H9 (cell line): ENCODE measurements at regions not wholly inside any gene's neighbourhood (a gene's known extent, or its start where the extent isn't known, plus 50 kb on each side); places are given as distances from the start of the nearest gene placed in this dataset.

ENCODE experiments used
- DNase-seq: peaks from one replicate; pipeline ENCODE4 v3.0.0-alpha.2; 2017
- H2AFZ ChIP-seq: one replicate; pipeline ENCODE4 v1.6.1; 2013; ENCODE audit warnings: mild to moderate bottlenecking, low read length, control low read depth, moderate library complexity
- H2AK5ac ChIP-seq: 2 replicates; pipeline ENCODE4 v1.6.1; 2013; ENCODE audit warnings: low read length, control low read depth, mixed read lengths; ENCODE audit not compliant: insufficient read length
- H2BK120ac ChIP-seq: one replicate; pipeline ENCODE4 v1.6.1; 2013; ENCODE audit warnings: low read depth, mild to moderate bottlenecking, low read length, control low read depth, inconsistent platforms; ENCODE audit not compliant: poor library complexity, severe bottlenecking
- H2BK12ac ChIP-seq: 2 replicates; pipeline ENCODE4 v1.6.1; 2013; ENCODE audit warnings: low read length, control low read depth, mixed read lengths, low read depth; ENCODE audit not compliant: insufficient read length
- H2BK15ac ChIP-seq: 2 replicates; pipeline ENCODE4 v1.6.1; 2013; ENCODE audit warnings: low read depth, low read length, control low read depth
- H2BK20ac ChIP-seq: one replicate; pipeline ENCODE4 v1.6.1; 2013; ENCODE audit warnings: low read depth, mild to moderate bottlenecking, low read length, control low read depth, inconsistent platforms; ENCODE audit not compliant: poor library complexity, severe bottlenecking
- H2BK5ac ChIP-seq: 2 replicates; pipeline ENCODE4 v1.6.1; 2013; ENCODE audit warnings: low read length, control low read depth, mixed read lengths; ENCODE audit not compliant: insufficient read length
- H3K14ac ChIP-seq: 2 replicates; pipeline ENCODE4 v1.6.1; 2013; ENCODE audit warnings: low read length, control low read depth; ENCODE audit not compliant: insufficient read depth
- H3K18ac ChIP-seq: 2 replicates; pipeline ENCODE4 v1.6.1; 2013; ENCODE audit warnings: low read depth, mild to moderate bottlenecking, mixed read lengths, low read length, control low read depth; ENCODE audit not compliant: insufficient read length
- H3K23ac ChIP-seq: 2 replicates; pipeline ENCODE4 v1.6.1; 2013; ENCODE audit warnings: low read length, control low read depth, mixed read lengths, low read depth; ENCODE audit not compliant: insufficient read length
- H3K23me2 ChIP-seq: 2 replicates; pipeline ENCODE4 v1.6.1; 2013; ENCODE audit warnings: low read depth, mild to moderate bottlenecking, mixed read lengths, low read length, control low read depth; ENCODE audit not compliant: insufficient read length, poor library complexity, severe bottlenecking
- H3K27ac ChIP-seq: 2 replicates; pipeline ENCODE4 v1.5.1; 2013; ENCODE audit warnings: low read length, control low read depth, mixed read lengths, low read depth; ENCODE audit not compliant: insufficient read length
- H3K27me3 ChIP-seq: 2 replicates; pipeline ENCODE4 v1.6.1; 2013; ENCODE audit warnings: low read length, control low read depth, inconsistent platforms; ENCODE audit not compliant: insufficient read depth
- H3K4ac ChIP-seq: 2 replicates; pipeline ENCODE4 v1.6.1; 2013; ENCODE audit warnings: low read depth, mild to moderate bottlenecking, control low read depth, inconsistent platforms, low read length, moderate library complexity
- H3K4me1 ChIP-seq: 2 replicates; pipeline ENCODE4 v1.6.1; 2013; ENCODE audit warnings: low read length, control low read depth, inconsistent platforms; ENCODE audit not compliant: insufficient read depth
- H3K4me2 ChIP-seq: 2 replicates; pipeline ENCODE4 v1.6.1; 2013; ENCODE audit warnings: low read length, control low read depth, mixed read lengths; ENCODE audit not compliant: insufficient read length, insufficient read depth
- H3K56ac ChIP-seq: 2 replicates; pipeline ENCODE4 v1.6.1; 2013; ENCODE audit warnings: low read depth, mild to moderate bottlenecking, mixed read lengths, low read length, control low read depth; ENCODE audit not compliant: insufficient read length
- H3K79me1 ChIP-seq: 2 replicates; pipeline ENCODE4 v1.6.1; 2013; ENCODE audit warnings: low read depth, mild to moderate bottlenecking, moderate library complexity, low read length, control low read depth, inconsistent platforms; ENCODE audit not compliant: insufficient read depth, poor library complexity, severe bottlenecking
- H3K79me2 ChIP-seq: 2 replicates; pipeline ENCODE4 v1.6.1; 2013; ENCODE audit warnings: low read length, control low read depth, inconsistent platforms; ENCODE audit not compliant: insufficient read depth
- H3K9ac ChIP-seq: 2 replicates; pipeline ENCODE4 v1.6.1; 2013; ENCODE audit warnings: low read length, control low read depth, mixed read lengths; ENCODE audit not compliant: insufficient read length; ENCODE audit errors: extremely low read depth
- H3K9me3 ChIP-seq: one replicate; pipeline ENCODE4 v1.6.1; 2013; ENCODE audit warnings: low read depth, low read length, inconsistent platforms; ENCODE audit not compliant: control insufficient read depth
- H3T11ph ChIP-seq: one replicate; pipeline ENCODE4 v1.6.1; 2013; ENCODE audit warnings: mild to moderate bottlenecking, low read length, control low read depth, inconsistent platforms
- H4K20me1 ChIP-seq: one replicate; pipeline ENCODE4 v1.6.1; 2013; ENCODE audit not compliant: control insufficient read depth, insufficient read length, insufficient read depth
- H4K5ac ChIP-seq: 2 replicates; pipeline ENCODE4 v1.6.1; 2013; ENCODE audit warnings: low read depth, mild to moderate bottlenecking, mixed read lengths, low read length, control low read depth; ENCODE audit not compliant: insufficient read length
- H4K8ac ChIP-seq: replicated peaks from 2 replicates; pipeline ENCODE4 v1.6.1; 2013; ENCODE audit warnings: low read length, control low read depth, mixed read lengths, low read depth; ENCODE audit not compliant: insufficient read length
- H4K91ac ChIP-seq: 2 replicates; pipeline ENCODE4 v1.6.1; 2013; ENCODE audit warnings: low read depth, mild to moderate bottlenecking, moderate library complexity, mixed read lengths, low read length, control low read depth; ENCODE audit not compliant: insufficient read length
- H3K27ac Mint-ChIP-seq, 3 experiments: 2 replicates in 2 of 3; 3 replicates in 1 of 3; pipeline ENCODE4 v1.8.0; 2020 to 2021; ENCODE audit warnings: mixed read lengths in 3 of 3, mild to moderate bottlenecking in 1 of 3, moderate library complexity in 1 of 3
- H3K27me3 Mint-ChIP-seq: 2 replicates; pipeline ENCODE4 v1.8.0; 2021; ENCODE audit warnings: low read depth, mild to moderate bottlenecking, moderate library complexity, mixed read lengths
- H3K36me3 Mint-ChIP-seq, 3 experiments: 2 replicates in 2 of 3; 3 replicates in 1 of 3; pipeline ENCODE4 v1.8.0; 2020 to 2021; ENCODE audit warnings: low read depth in 3 of 3, mixed read lengths in 3 of 3; ENCODE audit not compliant: insufficient read depth in 1 of 3
- H3K4me1 Mint-ChIP-seq, 2 experiments: 2 replicates each; pipeline ENCODE4 v1.8.0; 2020; ENCODE audit warnings: mixed read lengths in 2 of 2
- H3K4me3 Mint-ChIP-seq, 2 experiments: 2 replicates in 1 of 2; 3 replicates in 1 of 2; pipeline ENCODE4 v1.8.0; 2020 to 2021; ENCODE audit warnings: mild to moderate bottlenecking in 2 of 2, mixed read lengths in 2 of 2, moderate library complexity in 1 of 2
- H3K9me3 Mint-ChIP-seq, 2 experiments: 2 replicates in 1 of 2; 3 replicates in 1 of 2; pipeline ENCODE4 v1.8.0; 2020; ENCODE audit warnings: mild to moderate bottlenecking in 2 of 2, mixed read lengths in 2 of 2, moderate library complexity in 1 of 2
- CTCF ChIP-seq: fragments of 200-600 bp; sonication (generic); conservative IDR thresholded peaks from 3 replicates; pipeline ENCODE4 v1.8.0; 2021; ENCODE audit warnings: antibody characterized with exemption, mild to moderate bottlenecking

GRCh38 chr18:44584900-44585299 is 95.8 kb upstream of the SETBP1 start:
- Histone ChIP-seq H3K79me2 (no peaks in the 10 kb centered on the region), H3K4me1 (no peaks in the 10 kb centered on the region), H4K91ac (no peak overlapping the region), H3K9ac (no peak overlapping the region), H3K56ac (no peak overlapping the region), H4K5ac (no peak overlapping the region), H3K23me2 (no peaks in the 10 kb centered on the region), H3K23ac (no peak overlapping the region), H3K14ac (no peak overlapping the region), H3T11ph (no peak overlapping the region), H2BK5ac (no peak overlapping the region), H3K27ac (no peak overlapping the region), H3K4ac (no peak overlapping the region), H2BK120ac (no peak overlapping the region), H3K27me3 (no peaks in the 10 kb centered on the region), H2BK12ac (no peak overlapping the region), H3K9me3 (no peaks in the 10 kb centered on the region), H2AFZ (no peak overlapping the region), H2BK20ac (no peak overlapping the region), H3K18ac (no peak overlapping the region), H4K8ac (no peak overlapping the region), H3K79me1 (no peaks in the 10 kb centered on the region), H2AK5ac (no peak overlapping the region), H2BK15ac (no peak overlapping the region), H3K4me2 (no peak overlapping the region), H4K20me1 (no peaks in the 10 kb centered on the region)
- Mint-ChIP-seq H3K9me3 (no peaks in the 10 kb centered on the region), H3K36me3 (no peaks in the 10 kb centered on the region), H3K4me3 (no peak overlapping the region), H3K4me1 (no peaks in the 10 kb centered on the region), H3K27ac (no peak overlapping the region), H3K27me3 (no peaks in the 10 kb centered on the region)
- DNase-seq = no peak
- TF ChIP-seq CTCF = no peak
